HUES6 (cell line): ENCODE measurements at regions not wholly inside any gene's neighbourhood (a gene's known extent, or its start where the extent isn't known, plus 50 kb on each side); places are given as distances from the start of the nearest gene placed in this dataset.

Experiments
- H3K27ac ChIP-seq: 2 replicates; pipeline ENCODE4 v1.7.0; 2013; ENCODE audit warnings: low read depth, mild to moderate bottlenecking, low read length, inconsistent platforms
- H3K27me3 ChIP-seq: 2 replicates; pipeline ENCODE4 v1.6.1; 2013; ENCODE audit warnings: low read length; ENCODE audit not compliant: control insufficient read depth, insufficient read depth
- H3K36me3 ChIP-seq: 2 replicates; pipeline ENCODE4 v1.6.1; 2013; ENCODE audit warnings: low read length; ENCODE audit not compliant: control insufficient read depth, insufficient read depth
- H3K4me1 ChIP-seq: 2 replicates; pipeline ENCODE4 v1.6.1; 2013; ENCODE audit warnings: low read length; ENCODE audit not compliant: control insufficient read depth, insufficient read depth
- H3K4me3 ChIP-seq: 2 replicates; pipeline ENCODE4 v1.5.1; 2013; ENCODE audit warnings: low read depth, low read length
- H3K9ac ChIP-seq: one replicate; pipeline ENCODE4 v1.6.1; 2013; ENCODE audit warnings: mild to moderate bottlenecking, low read length
- H3K9me3 ChIP-seq: 2 replicates; pipeline ENCODE4 v1.6.1; 2013; ENCODE audit warnings: low read depth, low read length; ENCODE audit not compliant: control insufficient read depth, insufficient read depth

DNA sequence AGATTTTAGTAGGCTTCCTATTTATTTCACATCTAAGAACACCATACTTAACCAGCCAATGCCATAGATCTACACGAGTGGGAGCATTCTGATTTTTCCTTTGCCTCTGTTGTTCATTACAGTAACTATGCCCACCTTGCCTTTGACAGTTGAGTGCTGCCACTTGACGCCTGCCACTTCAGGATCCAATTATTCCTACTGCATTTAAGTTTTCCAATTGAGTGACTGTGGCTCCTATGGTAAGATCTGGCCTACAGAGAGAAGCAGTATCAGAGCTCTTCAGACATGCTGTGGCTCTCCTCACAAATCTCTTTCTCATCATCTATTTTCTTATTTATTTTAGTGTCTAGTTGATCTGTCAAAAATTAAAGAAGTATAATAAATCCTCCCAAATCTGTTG lies 403.0 kb upstream of the SPTLC3 start:
- Histone ChIP-seq H3K27ac (no peak overlapping the region), H3K36me3 (no peaks in the 10 kb centered on the region), H3K4me3 (no peak overlapping the region), H3K4me1 (no peaks in the 10 kb centered on the region), H3K27me3 (no peaks in the 10 kb centered on the region), H3K9me3 (no peaks in the 10 kb centered on the region), H3K9ac (no peak overlapping the region)

DNA sequence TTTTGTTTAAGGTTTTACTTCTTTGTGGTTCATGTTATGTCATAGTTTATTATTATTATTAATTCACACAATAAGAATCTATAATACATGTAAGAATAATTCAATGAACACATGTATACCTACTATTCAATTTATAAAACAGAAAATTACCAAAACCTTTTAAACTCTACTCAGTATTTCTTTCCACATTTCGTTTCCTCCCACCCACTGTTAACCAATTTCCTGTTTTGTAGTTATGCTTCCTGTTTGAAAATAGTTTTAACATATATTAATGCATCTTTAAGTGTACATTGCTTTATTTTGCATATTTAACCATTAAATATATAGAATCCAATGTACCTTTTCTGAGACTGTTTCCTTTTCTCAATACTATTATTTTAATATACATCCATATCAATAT lies 397.9 kb upstream of the SPTLC3 start:
- Histone ChIP-seq H3K27me3 (no peaks in the 10 kb centered on the region), H3K27ac (no peak overlapping the region), H3K4me1 (no peaks in the 10 kb centered on the region), H3K9me3 (no peaks in the 10 kb centered on the region), H3K4me3 (no peak overlapping the region), H3K36me3 (no peaks in the 10 kb centered on the region), H3K9ac (no peak overlapping the region)

DNA sequence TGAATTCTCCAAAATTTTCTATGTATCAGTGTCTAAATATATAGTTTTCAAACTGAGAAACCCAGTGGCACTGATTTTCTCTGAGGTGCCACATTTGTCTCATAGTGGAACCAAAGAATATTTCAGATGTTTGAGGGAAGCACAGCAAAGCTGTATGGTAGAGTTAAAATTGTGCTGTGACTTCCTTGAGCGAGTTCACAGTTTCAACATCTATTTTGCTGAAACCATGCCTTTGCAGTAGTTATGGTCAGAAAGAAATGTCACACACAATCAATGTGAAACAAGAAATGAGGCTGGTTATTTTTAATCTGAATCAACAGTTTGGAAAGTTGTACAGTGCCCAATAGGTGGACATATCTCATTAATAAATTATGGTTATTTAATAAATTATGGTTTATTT lies 394.0 kb upstream of the SPTLC3 start:
- H3K27ac ChIP-seq: no peak overlapping the region
- H3K36me3 ChIP-seq: no peaks in the 10 kb centered on the region
- no peaks in the 10 kb centered on the region for H3K27me3 ChIP-seq
- no peak overlapping the region for H3K4me3 ChIP-seq
- H3K4me1 ChIP-seq: no peaks in the 10 kb centered on the region
- H3K9ac ChIP-seq: no peak overlapping the region
- no peaks in the 10 kb centered on the region for H3K9me3 ChIP-seq

DNA sequence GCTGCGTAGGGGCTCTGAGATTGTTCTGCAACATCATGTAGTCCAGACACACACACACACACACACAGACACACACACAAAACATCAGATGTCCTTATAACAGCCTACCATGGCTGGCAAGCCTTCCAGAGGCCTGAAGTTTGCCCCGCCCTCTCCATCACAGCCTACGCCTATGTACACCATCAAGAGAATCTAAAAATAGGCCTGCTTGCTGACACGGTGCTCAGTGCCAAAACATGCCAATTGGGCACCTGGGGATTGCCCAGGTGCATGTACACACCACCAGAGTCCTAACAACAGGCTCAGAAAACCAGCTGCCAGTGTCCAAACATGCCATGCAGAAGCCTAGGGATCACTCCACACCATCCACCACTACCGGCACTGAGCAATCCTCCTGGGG lies 391.7 kb upstream of the SPTLC3 start:
- Histone ChIP-seq H3K4me1 (no peaks in the 10 kb centered on the region), H3K27ac (no peak overlapping the region), H3K36me3 (no peaks in the 10 kb centered on the region), H3K9ac (no peak overlapping the region), H3K4me3 (no peak overlapping the region), H3K9me3 (no peaks in the 10 kb centered on the region), H3K27me3 (no peaks in the 10 kb centered on the region)

DNA sequence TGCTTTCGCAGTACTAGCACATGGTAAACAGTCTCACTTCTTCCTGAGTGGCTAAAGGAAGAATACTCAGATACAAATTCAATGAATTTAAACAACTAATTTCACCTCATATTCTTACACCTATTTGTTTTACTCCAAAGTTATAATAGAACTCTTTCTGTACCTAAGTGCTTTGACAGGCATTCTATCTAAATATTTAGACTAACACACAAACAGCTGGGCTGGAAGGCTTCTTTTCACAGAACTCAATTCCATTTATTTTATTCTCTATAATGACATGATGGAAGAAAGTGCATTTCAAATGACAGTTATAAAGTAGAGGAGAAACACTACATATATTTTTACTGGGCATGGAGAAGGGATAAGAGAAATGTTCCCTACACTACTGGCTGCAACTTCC lies 384.9 kb upstream of the SPTLC3 start:
- Histone ChIP-seq H3K36me3 (no peaks in the 10 kb centered on the region), H3K4me3 (no peak overlapping the region), H3K4me1 (no peaks in the 10 kb centered on the region), H3K9ac (no peak overlapping the region), H3K27ac (no peak overlapping the region), H3K27me3 (no peaks in the 10 kb centered on the region), H3K9me3 (no peaks in the 10 kb centered on the region)

DNA sequence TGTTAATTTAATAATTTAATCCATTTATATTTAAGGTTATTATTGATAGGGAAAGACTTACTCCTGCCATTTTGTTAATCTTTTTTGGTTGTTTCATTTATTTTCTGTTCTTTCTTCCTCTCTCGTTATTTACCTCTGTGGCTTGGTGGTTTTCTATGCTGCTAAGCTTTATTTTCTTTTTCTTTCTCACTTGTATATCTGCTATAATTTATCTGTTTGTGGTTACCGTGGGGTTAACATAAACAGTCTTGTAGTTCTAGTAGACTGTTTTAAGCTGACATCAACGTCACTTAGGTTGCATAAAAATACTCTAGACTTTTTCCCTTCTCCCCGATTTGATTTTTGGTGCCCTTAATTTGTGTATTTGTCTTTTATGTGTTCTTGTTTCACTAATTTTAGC lies 381.3 kb upstream of the SPTLC3 start:
- H3K4me3 ChIP-seq: no peak overlapping the region
- no peaks in the 10 kb centered on the region for H3K9me3 ChIP-seq
- no peaks in the 10 kb centered on the region for H3K36me3 ChIP-seq
- H3K9ac ChIP-seq: no peak overlapping the region
- H3K4me1 ChIP-seq: no peaks in the 10 kb centered on the region
- no peak overlapping the region for H3K27ac ChIP-seq
- no peaks in the 10 kb centered on the region for H3K27me3 ChIP-seq

DNA sequence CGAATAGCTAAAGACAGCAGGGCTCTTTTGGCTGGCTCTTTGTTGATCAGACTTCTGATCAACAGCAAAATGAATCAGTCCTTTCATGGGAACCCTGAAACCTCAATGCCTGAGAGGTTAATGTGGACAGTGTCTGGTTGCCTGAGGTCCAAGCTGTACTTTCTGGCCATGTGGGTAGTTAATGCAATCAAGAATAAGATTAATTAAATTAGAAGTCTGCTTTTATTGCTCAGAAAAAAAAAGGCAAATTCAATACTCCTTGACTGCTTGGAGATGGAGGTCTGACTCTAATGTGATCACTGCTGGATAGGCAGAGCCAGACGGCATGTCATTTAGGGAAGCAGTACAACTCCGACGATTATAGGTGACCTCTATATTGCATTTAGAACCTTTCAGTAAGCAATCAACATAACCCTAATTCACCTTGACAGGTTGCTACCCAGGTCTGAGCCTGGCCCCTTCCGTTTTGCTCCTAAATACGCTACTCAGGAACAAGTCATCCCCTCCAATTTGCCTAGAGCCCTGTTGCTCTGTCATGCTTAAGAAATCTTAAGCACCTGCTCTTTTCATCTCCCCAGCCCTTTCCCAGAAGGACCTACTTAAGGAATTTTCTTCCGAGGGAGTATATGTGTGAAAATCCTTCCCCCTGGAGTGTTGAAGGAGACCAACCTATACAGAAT lies 370.0 kb upstream of the SPTLC3 start:
- Histone ChIP-seq H3K9me3 (no peaks in the 10 kb centered on the region), H3K4me3 (no peak overlapping the region), H3K27ac (no peak overlapping the region), H3K4me1 (peaks cover 6% of the 10 kb centered on the region), H3K36me3 (no peaks in the 10 kb centered on the region), H3K27me3 (no peaks in the 10 kb centered on the region), H3K9ac (no peak overlapping the region)

DNA sequence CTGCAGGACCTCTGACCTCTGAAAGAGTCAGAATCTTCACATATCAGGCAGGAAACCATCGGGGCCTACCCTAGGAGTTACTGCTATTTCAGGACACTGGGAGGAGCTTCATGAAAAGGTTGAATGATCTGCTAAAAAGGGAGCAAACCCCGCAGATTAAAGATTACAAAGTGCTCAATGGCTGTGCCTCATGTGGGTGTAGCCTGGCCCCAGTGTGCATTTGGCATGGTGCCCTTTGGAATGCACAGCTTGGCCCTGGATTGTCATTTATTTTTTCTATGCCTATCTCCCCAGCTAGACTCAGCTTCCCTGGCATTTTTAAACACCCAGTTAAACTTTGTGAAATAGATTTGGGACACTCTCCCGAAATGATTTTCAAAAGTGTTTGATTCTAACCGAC lies 368.5 kb upstream of the SPTLC3 start:
- H3K27me3 ChIP-seq: no peaks in the 10 kb centered on the region
- H3K36me3 ChIP-seq: no peaks in the 10 kb centered on the region
- H3K27ac ChIP-seq: no peak overlapping the region
- H3K9ac ChIP-seq: no peak overlapping the region
- H3K4me3 ChIP-seq: no peak overlapping the region
- H3K9me3 ChIP-seq: no peaks in the 10 kb centered on the region
- H3K4me1 ChIP-seq: peaks cover 6% of the 10 kb centered on the region

DNA sequence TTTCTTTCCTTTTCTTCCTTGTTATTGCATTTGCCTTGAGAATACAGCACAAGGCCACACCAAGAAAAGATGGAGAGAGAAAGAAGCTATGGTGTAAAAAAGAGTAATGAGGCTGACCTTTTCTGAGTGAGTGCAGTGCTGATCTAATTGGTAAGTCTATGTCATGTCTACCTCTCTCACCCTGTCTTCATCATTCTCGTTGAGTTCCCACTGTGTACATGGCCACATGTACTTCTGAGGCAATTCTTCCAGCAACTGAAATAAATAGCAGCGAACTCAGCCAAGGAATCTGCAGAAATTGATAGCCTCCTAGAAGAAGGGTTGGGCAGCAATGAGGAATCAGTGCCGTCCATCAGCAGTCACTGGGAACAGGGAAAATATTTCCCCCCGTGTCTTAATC lies 367.2 kb upstream of the SPTLC3 start:
- no peaks in the 10 kb centered on the region for H3K36me3 ChIP-seq

DNA sequence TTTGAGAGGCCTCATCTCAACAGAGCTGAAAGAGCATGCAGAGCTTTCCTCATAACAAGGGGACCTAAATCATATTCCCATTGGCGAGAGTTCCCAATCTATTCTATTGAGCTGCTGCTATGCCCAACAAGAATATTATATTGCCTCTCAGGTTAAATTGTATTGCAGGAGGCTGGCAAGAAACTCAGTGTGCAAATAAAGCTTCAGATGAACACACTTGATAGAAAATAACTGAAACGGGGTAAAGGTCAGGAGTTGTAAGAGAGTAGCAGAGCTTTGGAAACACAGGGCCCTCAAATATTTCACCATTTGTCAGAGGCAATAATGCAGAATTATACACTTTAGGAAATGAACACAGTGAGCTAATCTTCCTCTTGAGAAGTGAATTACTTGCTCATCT lies 364.3 kb upstream of the SPTLC3 start:
- H3K4me1 ChIP-seq: peaks cover 4% of the 10 kb centered on the region
- H3K9me3 ChIP-seq: no peaks in the 10 kb centered on the region
- H3K27ac ChIP-seq: no peak overlapping the region
- H3K4me3 ChIP-seq: no peak overlapping the region
- H3K9ac ChIP-seq: no peak overlapping the region
- H3K27me3 ChIP-seq: no peaks in the 10 kb centered on the region
- H3K36me3 ChIP-seq: no peaks in the 10 kb centered on the region

More for the DNA sequence above, 367.2 kb upstream of the SPTLC3 start:
- Histone ChIP-seq H3K4me1 (peaks cover 6% of the 10 kb centered on the region), H3K4me3 (no peak overlapping the region), H3K9me3 (no peaks in the 10 kb centered on the region), H3K27me3 (no peaks in the 10 kb centered on the region), H3K9ac (no peak overlapping the region), H3K27ac (no peak overlapping the region)

DNA sequence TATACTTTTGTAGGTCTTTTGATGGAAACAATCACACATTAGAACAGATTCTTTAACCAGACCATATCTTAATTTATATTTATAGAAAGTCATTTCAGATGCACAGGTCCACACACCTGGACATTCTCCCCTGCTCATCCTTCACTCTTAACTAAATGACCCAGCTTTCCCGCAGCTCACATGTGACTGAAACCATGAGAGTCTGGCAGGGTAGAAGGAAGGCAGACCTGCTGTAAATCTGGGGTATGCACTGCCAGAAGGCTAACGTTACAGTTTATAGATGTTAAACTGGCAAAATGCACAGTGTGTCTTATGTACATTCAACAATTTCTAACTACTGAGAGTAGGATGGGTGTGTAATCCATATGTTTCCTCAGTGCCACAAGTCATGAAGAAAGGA lies 359.5 kb upstream of the SPTLC3 start:
- Histone ChIP-seq H3K36me3 (no peaks in the 10 kb centered on the region), H3K27ac (no peak overlapping the region), H3K9ac (no peak overlapping the region), H3K4me1 (peaks cover 11% of the 10 kb centered on the region), H3K27me3 (no peaks in the 10 kb centered on the region), H3K4me3 (no peak overlapping the region), H3K9me3 (no peaks in the 10 kb centered on the region)

DNA sequence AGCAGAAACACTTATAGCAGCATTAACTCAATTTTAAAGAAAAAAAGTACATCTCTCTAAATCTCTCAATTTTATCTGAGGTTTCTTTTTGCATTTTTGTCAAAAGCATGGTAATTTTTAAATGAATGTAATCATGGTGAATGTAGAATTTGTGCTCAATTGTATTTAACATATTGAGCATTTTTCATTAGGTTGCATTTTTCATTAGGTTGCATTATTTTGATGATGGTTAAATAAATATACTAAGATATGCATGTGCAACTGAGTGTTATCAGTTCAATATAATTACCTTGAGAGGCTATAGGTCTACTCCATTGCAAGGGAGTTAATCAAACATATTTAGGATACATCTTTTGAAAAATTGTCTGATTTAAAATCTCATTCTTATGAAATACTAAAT lies 355.1 kb upstream of the SPTLC3 start:
- no peaks in the 10 kb centered on the region for H3K36me3 ChIP-seq
- H3K27ac ChIP-seq: no peak overlapping the region
- H3K9ac ChIP-seq: no peak overlapping the region
- no peaks in the 10 kb centered on the region for H3K27me3 ChIP-seq
- peaks cover 11% of the 10 kb centered on the region for H3K4me1 ChIP-seq
- H3K4me3 ChIP-seq: no peak overlapping the region
- H3K9me3 ChIP-seq: no peaks in the 10 kb centered on the region
